VCaP (cell line): ENCODE measurements at regions not wholly inside any gene's neighbourhood (a gene's known extent, or its start where the extent isn't known, plus 50 kb on each side); places are given as distances from the start of the nearest gene placed in this dataset.

Source experiments
- H3K27ac ChIP-seq: fragments of 450-650 bp; 2 replicates; pipeline ENCODE4 v1.5.1; 2017
- TF ChIP-seq, protein P1 (sequence below): fragments of 450-650 bp; conservative IDR thresholded peaks from 2 replicates; pipeline ENCODE4 v1.5.1; 2017; ENCODE audit warnings: mild to moderate bottlenecking, moderate library complexity

DNA sequence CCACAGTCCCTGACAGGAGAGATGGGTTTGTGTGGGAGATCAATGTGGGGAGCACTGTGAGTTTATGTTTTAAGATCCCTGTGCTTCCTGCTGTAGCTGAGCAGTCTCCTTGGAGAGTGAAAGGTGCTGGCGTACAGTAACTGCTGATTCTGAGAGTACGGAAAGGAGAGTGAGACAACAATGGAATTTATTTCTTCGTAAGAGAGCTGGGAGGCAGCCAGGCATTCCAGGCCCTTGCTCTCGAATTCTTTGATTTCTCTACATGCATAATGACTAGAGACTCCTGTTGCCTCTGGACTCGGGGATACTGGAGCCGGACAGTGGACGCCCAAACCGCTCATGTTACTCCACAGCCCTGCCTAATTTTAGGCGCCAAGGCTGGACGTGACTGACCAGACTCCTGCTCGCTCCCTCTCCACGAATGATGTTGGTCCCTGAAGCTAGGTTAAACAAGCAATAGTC is 131.0 kb upstream of the PHACTR1 start:
- no peak overlapping the region for H3K27ac ChIP-seq
- TF ChIP-seq, protein P1, sequence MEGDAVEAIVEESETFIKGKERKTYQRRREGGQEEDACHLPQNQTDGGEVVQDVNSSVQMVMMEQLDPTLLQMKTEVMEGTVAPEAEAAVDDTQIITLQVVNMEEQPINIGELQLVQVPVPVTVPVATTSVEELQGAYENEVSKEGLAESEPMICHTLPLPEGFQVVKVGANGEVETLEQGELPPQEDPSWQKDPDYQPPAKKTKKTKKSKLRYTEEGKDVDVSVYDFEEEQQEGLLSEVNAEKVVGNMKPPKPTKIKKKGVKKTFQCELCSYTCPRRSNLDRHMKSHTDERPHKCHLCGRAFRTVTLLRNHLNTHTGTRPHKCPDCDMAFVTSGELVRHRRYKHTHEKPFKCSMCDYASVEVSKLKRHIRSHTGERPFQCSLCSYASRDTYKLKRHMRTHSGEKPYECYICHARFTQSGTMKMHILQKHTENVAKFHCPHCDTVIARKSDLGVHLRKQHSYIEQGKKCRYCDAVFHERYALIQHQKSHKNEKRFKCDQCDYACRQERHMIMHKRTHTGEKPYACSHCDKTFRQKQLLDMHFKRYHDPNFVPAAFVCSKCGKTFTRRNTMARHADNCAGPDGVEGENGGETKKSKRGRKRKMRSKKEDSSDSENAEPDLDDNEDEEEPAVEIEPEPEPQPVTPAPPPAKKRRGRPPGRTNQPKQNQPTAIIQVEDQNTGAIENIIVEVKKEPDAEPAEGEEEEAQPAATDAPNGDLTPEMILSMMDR, result no peak

DNA sequence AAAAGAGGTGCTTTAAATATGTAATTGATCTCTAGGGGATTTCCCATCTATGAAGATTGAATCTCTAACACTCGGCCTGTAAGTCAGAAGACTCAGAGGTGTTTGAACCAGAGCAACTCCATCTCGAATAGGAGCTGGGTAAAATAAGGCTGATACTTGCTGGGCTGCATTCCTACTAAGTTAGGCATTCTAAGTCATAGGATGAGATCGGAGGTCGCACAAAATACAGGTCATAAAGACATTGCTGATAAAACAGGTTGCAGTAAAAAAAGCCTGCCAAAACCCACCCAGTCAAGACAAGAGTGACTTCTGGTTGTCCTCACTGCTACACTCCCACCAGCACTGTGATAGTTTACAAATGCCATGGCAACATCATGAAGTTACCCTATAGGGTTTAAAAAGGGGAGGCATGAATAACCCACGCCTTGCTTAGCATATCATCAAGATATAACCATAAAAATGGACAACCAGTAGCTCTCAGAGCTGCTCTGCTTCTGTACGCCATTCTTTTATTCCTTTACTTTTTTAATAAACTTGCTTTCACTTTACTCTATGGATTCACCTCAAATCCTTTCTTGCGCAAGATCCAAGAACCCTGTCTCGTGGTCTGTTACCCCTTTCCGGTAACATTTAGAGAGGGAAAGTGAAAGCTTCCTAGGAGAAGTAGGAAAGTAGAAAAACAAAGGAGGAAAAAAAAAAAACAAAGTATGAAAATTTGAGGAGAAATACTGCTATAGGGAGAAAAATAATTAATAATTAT is 129.7 kb upstream of the PHACTR1 start:
- TF ChIP-seq, protein P1, result no peak
- H3K27ac ChIP-seq, result no peak overlapping the region

DNA sequence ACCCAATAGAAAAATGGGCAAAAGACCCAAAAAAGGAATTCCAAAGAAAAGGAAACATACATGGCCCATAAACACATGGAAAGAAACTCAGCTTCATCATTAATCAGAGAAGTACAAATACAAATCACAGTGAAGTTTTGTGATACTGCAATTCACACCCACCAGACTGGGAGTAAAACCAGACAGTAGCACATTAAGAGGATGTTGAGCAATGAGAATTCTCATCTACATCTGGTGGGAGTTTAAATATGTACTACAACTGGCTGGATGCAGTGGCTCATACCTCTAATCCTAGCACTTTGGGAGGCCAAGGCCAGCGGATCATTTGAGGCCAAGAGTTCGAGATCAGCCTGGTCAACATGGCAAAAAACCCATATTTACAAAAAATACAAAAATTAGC is 125.7 kb upstream of the PHACTR1 start:
- no peak overlapping the region for H3K27ac ChIP-seq
- TF ChIP-seq, protein P1, result no peak

DNA sequence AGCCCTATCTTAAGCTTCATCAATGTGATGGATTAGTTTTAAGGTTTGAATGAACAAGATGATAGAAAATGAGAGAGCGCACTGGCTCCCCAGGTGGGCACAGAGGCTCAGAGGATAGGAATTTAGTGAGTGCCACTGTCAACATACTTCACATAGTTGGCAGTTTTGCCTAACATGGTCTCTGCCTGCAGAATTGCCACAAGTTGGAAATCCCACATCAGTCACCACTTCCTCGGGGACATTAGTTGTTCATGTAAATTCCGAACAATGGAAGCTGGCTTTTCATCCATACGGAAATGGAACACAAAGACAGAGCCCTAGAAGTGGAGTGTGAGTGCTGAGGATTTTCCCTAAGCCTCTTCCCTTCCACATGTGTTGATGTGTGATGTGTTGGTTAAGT is 123.9 kb upstream of the PHACTR1 start:
- H3K27ac ChIP-seq, result no peak overlapping the region
- TF ChIP-seq, protein P1, result no peak

DNA sequence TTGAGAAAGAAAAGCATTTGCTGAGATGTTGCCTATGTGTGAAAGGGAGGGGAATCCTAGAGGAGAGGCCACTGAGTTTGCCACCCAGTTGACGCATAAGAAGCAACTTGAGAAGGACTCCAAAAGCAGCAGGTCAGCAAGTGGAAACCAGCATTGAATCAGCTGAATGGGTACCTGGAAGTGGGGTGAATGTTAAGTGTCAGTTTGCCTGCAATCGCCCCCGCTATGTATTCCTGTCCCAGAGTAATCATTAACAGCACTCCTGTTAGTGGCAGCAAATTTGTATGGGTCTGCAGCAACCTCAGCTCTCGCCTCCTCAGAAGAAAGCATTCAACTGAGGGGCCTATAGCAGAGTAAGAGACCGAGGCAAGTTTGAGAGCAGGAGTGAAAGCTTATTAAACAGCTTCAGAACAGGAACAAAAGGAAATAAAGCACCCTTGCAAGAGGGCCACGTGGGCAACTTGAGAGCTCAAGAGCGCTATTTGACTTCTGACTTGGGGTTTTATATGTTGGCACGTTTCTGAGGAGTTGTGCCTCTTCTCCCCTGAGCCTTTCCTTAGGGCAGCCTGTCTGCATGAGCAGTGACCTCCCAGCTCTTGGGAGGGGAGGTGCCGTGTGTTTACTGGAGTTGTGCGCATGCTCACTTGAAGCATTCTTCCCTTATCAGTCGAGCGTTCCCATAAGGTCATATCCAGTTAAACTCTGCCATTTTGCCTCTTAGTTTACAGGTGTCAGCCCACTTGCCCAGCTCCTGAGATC is 122.6 kb upstream of the PHACTR1 start:
- TF ChIP-seq, protein P1, result no peak
- no peak overlapping the region for H3K27ac ChIP-seq

DNA sequence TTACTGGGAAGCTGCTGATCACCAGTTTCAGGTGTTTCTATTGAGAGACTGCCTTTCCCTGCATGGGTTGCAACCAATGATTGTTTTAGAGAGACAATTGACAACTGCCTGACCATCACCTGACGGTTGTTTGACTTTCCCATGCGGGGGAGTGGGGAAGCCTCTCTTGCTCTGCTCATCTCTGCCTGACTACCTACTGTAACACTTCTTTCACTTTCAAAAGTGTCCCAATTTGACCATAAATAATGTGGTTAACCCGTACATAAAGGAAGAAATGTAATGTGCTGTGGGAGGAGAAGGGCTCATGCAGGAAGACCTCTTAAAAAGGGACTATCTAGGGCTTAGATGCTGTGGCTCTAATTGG is 122.1 kb upstream of the PHACTR1 start:
- H3K27ac ChIP-seq, result no peak overlapping the region
- TF ChIP-seq, protein P1, result no peak

DNA sequence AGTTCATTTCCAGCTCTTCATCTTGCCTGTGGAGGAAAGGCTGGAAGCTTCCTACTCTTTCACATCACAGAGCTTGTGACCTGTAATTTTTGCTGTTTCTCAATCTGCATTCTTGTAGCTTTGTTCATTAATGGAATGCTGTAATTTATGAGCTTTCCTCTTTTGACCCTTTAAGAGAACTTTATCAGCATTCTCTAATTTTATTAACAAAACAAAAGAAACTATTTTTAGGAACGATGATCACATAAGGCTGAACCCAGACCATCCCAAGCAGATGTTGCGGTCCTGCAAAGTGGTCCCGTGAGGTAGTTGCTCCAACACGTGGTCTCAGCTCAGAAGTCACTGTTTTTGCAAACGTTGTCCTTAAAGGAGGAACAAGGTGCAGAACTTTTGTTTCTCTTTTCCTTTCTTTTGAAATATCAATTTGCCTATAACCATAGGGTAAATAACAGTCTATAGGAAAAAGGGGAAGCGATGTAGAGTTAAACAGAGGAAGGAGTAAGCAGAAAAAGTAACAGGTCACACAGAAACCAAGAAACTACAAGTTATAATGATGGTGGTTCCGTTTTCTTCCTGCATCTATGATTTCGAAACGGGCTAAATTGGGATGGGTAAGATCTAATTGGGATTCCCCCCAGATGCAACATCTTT is 121.3 kb upstream of the PHACTR1 start:
- TF ChIP-seq, protein P1, result no peak
- H3K27ac ChIP-seq, result no peak overlapping the region
